Right lobe of liver (tissue), 4 donors: ENCODE measurements at regions not wholly inside any gene's neighbourhood (a gene's known extent, or its start where the extent isn't known, plus 50 kb on each side); places are given as distances from the start of the nearest gene placed in this dataset.

ENCODE experiments used
- CTCF ChIP-seq, 4 donors: fragments of 200-600 bp in 3 of 4; fragments of 450-650 bp in 1 of 4; IDR thresholded peaks; one replicate each; pipeline versions ENCODE4 v1.5.1 to v1.8.0; 2016 to 2022; ENCODE audit warnings: antibody characterized with exemption in 4 of 4, mild to moderate bottlenecking in 2 of 4
- POLR2A ChIP-seq: fragments of 450-650 bp; IDR thresholded peaks from one replicate; pipeline ENCODE4 v1.6.1; 2017; ENCODE audit warnings: antibody characterized with exemption, mild to moderate bottlenecking
- donor health status: DM: no; HTN: no; CAD: no.
- donor health status: DM: no; HTN: no; CAD: no.
- donor health status: DM: no; HTN: yes; CAD: no.

- TF ChIP-seq CTCF (IDR thresholded peaks at IDR 0.05) = no peak
- no peak for TF ChIP-seq POLR2A
These were observed 301.5 kb upstream of the ACTBL2 start for GRCh38 chr5:57784121-57784520.
